Ammon's horn (tissue), 1 donor: ENCODE measurements at regions not wholly inside any gene's neighbourhood (a gene's known extent, or its start where the extent isn't known, plus 50 kb on each side); places are given as distances from the start of the nearest gene placed in this dataset.
"Not testable (repeated sequence)": the region's sequence is repeated elsewhere in the genome, so short reads cannot be mapped to it uniquely, and the experiment has no call there.

Experiments
- DNase-seq: peaks from one replicate; pipeline ENCODE4 v3.0.0-alpha.2; 2016; ENCODE audit warnings: low spot score

DNA sequence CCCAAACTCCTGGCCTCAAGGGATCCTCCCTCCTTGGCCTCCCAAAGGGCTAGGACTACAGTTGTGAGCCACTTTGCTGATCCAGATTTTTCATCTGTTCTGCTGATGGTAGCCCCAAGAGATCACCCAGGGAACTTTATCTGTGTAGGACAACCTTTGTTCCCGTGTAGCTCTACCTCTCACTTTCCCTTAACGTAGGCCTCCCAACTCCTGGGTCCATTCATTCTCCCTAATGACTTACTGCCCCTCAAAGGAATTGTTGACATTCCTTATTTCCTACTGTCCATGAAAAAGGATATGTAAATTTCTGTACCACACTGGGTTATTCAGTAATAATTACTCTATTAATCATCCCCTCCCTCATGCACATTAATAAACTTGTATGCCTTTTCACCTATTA, 51.0 kb upstream of the PHF24 start:
- DNase-seq, result no peak

DNA sequence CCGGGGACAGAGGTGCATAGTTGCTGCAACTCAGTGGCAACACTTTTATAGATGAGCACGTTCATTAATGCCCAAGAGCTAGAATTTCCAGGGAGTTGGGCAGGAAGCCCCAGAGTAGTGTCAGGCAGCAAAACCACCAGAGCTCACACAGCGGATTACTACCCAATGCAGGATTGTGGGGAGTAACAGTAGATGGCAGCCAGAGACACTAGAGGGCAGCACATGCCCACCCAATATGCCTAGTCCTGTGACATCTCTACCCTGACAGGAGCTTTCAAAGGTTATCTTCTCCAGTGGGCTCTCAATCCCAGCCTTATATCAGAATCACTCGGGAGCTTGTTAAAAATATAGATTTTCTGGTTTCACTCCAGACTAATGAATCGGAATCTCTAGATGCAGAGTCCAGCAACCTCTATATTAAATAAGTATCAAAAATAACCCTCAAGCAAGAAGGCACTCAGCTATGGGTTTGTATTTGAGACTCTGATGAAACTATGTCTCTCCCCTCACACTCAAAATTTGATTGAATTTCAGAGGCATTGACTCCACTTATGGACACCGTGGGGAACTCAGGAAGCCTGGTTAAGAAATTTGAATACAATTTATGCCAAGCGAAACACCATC, 58.4 kb upstream of the PHF24 start:
- peak; percentile 94 for DNase-seq

DNA sequence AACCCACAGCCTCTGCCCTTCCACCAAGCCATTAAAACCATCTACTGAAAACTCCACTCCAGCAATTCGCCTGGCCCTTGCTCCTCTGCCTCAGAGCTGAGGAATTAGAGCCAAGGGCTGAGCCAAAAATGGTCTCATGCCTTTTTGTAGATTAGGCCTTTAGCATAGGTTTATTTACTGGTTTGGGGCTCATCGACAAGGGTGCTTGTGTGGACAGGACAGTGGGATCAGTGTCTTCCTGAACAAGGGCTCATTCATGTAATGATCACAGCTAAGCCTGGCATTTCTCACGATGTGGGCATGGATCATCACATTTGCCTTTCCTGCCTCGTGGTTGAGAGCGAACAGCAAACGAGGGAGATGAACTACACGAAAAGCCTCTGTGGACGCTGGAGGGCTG, 59.2 kb upstream of the PHF24 start:
- DNase-seq, result peak; percentile 92

DNA sequence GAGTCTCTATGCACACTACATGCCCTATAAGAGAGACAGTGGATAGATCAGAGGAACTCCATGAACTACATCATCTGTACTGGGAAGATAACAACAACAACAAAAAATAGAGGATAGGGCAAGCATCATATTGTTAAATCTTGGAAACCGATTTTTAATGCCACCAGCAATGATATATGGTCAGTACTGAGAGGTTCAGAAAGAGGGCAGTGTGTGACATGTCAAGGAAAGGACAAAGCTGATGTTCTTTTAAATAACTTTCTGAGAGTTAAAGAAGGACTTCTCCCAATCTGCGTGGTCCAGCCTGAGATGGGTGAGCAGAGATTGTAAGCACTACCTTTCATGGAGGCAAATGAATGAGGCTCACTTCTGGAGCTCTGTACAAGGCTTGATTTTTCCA, 62.0 kb upstream of the PHF24 start:
- no peak for DNase-seq

DNA sequence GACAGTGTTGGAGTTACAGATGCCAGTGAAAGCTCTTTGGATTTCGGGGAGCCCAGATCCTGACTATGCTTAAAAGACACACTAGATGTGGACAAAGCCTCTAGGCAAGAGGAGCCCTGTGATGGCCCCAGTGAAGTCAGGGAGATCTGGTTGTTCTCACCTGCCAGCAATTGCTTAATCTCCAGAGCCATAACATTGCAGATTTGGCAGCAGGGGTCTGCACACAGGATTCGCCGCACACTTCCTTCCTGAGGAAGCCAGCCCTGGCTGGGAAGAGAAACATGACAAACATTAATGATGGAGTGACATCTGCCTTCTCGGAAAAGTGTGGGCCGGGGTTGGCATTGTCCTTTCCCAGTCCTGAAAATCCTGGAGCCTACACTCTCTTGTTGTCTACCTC, 65.2 kb upstream of the PHF24 start:
- no peak for DNase-seq

DNA sequence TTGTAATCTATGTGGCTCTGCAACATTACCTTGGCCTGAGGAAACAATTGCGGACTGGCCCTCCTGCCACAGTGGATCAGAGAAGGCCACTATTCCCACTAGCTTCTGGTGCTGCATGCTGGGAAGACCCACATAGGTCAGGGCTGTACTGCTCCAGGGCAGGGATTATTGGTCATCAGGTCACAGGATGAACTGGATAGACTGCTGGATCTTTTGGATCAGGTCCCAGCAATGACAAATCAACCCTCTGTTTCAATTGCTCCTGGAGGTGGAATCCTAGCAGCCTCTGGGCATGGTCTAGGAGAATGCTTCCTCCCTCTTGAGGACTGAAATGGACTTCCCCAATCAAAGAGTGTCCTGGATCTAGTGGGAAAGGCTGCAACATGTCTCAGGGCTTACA, 66.7 kb upstream of the PHF24 start:
- no peak for DNase-seq

DNA sequence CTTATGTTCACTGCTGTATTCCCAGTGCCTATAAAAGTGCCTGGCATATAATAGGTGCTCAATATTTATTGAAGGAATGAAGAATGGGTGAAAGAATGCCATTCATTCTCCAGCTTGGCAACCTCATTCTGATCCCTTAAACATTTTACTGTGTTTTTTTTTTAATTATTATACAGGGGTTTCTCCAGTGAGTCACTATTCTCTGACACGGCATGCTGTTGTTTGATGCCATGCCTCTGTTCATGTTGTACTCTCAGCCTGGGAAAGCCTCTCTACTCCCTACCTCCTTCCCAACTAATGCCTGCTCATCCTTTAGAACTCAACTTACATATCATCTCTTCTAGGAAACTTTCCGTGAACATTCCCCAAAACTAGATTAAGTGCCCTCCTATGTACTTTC, 70.2 kb upstream of the PHF24 start:
- no peak for DNase-seq

DNA sequence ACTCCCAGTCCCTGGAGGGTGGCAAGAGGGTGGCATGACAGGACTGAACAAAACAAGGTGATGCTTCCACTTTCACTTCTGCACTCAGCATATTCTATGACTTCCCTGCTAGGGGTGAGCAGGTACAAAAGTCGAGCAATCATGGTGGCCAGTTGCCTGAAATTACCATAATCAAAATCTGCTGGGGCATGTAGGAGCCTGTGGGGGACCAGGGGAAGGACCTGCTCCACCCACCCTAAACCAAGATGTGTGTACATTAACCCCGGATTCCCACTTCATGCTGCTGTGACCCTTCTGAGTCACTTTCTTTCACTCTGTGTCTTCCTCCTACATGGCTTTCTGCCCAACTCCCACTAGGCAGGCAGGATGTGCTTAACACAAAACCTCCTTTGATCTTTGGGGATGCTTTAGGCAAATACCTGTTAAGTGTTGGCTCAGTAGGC, 73.3 kb upstream of the PHF24 start:
- DNase-seq, result no peak

DNA sequence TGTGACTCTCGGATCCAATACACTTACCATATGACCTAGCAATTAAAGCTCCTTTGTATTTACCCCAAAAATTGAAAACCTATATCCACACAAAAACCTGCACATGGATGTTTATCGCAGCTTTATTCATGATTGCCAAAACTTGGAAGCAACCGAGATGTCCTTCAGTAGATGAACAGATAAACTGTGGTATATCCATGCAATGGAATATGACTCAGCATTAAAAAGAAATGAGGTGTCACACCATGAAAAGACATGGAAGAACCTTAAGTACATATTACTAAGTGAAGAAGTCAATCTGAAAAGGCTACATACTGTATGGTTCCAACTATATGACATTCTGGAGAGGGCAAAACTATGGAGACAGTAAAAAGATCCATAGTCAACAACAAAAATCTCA, 82.0 kb upstream of the PHF24 start:
- DNase-seq, result no peak

DNA sequence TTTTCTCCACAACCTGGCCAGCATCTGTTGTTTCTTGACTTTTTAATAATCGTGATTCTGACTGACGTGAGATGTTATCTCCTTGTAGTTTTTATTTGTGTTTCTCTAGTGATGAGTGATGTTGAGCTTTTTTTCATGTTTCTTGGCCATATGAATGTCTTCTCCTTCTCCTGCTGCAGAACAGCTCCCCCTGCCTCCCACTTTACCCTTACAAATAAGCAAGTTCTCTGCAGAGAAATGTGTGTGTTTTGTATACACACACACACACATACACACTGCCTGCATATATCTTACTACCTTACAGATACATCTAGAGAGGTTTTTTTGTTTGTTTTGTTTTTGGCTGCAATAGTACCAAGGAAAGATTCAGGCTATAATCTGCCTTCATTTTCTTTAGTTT, 88.7 kb upstream of the PHF24 start:
- peak; percentile 10 for DNase-seq

DNA sequence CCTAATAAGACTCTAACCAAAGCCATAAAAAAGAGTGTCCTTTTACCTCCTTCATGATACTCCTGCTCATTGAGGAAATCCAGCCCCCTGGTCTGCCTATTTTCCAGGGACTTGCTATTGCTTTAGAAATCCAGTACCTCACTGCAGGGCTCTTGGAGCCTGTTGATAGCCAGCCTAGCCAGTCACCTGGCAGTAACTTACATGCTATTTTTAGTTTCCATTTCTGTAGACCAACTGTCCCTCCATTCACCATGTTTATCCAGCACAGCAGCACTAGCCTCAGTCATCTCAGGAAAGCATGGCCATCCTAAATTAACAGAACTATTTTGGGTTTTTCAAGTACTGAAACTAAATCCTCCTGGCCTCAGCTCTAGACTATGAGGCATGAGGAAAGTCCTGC, 91.5 kb upstream of the PHF24 start:
- no peak for DNase-seq

DNA sequence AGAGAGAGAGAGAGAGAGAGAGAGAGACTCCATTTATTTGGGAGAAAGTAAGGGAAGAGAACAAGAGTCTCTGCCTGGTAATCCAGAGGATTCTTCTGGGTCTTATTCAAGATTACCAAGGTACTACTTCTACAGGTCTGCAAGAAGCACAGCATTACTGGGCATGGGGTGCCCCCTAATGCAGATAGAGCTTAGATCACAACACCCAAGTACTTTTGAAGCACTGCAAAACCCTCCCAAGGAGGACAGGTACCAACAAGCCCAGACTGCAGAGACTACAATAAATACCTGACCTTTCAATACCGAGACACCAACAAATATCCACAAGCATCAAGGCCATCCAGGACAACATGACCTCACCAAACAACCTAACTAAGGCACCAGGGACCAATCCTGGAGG, 94.7 kb upstream of the PHF24 start:
- no peak for DNase-seq

DNA sequence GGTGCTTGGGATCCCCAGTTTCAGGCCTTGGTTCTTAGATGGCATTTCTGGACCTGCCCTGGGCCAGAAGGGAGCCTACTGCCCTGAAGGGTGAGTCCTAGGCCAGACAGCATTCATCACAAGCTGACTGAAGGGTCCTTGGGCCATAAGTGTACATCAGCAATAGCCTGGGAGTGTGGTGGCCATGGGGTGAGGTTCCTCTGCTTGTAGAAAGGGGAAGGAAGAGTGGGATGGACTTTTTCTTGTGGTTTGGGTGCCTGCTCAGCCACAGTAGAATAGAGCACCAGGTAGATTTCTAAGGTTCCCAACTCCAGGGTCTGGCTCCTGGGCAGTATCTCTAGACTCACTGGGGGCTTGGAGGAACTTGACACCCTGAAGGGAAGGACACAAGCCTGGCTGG, 95.2 kb upstream of the PHF24 start:
- DNase-seq, result peak; percentile 18

DNA sequence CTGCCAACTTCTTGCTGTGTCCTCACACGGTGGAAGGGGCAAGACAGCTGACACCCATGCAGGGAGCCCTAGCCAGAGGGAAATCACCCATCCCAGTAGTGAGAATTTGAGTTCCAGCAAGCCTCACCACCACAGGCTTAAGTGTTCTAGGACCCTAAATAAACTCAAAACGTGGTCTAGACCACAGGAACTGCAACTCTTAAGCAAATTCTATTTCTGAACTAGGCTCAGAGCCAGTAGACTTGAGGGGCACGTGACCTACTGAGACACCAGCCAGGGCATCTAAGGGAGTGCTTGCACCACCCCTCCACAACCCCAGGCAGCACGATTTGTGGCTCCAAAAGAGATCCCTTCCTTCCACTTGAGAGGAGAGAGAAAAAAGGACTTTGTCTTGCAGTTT, 96.0 kb upstream of the PHF24 start:
- peak; percentile 54 for DNase-seq

DNA sequence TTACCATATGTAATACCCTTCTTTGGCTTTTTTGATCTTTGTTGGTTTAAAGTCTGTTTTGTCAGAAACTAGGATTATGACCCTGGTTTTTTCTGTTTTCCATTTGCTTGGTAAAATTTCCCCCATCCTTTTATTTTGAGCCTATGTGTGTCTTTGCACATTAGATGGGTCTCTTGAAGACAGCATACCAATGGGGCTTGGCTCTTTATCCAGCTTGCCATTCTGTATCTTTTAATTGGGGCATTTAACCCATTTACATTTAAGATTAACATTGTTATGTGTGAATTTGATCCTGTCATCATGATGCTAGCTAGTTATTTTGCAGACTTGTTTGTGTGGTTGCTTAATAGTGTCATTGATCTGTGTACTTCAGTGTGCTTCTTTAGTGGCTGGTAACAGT, 103.1 kb upstream of the PHF24 start:
- DNase-seq, result not testable (repeated sequence)

DNA sequence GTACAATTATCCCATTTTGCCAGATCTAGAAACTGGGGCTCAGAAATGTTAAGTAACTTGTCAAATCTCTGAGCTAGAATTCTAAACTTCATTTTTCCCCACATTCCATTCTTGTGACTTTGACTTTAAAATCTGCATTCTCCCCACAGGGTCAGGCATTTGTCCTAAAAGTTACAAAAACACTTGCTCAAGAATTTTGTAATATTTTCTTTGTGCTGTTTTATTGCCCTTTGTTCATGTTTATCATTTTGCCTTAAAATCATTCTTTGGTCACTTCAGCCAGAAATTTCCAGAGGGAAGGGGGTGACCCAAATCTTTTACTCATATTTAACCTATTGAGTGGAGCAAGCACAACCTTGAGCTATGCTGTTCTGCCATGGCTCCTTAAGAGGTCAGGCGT, 120.1 kb upstream of the CCL21 start:
- DNase-seq, result no peak

DNA sequence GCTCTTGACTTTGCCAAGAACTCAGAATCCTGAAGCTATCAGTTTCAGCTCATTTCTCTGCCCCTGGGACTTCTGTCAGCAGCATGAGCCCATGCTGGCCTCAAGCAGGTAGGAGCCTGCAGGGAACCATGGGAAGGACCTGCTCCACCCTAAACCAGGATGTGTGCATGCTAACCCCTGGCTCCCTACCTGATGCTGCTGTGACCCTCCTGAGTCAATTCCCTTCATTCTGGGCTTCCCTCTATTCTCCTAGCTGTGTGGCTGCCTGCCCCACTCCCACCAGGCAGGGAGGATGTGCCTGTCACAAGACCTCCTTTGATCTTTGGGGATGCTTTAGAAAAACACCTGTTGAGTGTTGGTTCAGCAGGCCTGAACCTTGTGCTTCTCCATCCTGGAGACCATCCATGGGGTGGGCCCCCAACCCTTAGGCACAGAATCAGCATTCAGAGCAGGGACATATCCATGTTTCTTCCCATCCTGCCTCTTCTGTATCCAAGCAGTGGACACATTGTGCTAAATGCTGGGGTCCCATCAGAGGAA, 117.1 kb upstream of the CCL21 start:
- no peak for DNase-seq

DNA sequence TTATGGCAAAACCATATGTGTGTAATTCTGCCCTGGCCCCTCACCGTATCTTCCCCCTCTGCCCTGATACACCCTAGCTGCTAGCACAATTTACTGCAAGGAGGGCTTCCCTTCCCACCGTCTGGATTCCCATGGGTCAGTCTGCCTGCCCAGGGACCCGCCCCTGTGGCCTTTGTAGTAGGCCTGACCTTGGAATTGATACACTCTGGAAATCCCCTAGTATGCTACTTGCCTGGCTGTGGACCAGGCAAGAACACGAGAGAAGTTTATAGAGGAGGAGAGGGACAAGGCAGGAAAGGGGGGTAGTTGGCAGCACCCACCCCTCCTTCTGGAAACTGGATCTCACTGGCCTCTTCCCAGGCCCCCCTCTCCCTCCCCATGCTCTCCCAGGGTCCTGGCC, 115.8 kb upstream of the CCL21 start:
- DNase-seq, result no peak

DNA sequence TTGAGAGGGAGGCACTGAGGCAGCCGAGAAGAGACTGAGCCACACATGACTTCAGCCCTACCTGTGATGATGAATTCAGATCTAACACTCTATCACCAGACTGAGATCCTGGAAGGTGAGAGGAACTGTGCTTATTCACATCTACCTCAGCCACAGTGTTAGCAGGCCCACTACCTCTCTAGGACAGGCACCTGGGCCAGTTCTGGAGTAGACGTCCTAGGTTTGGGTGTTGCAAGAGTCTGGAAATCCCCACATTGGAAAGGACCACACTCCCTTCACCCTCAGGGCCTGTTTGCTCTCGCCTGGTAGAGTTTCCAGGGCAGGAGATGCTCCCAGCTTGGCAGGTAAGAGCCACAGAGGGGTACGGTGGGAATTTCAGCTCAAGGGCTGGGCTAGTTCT, 113.8 kb upstream of the CCL21 start:
- DNase-seq, result no peak

DNA sequence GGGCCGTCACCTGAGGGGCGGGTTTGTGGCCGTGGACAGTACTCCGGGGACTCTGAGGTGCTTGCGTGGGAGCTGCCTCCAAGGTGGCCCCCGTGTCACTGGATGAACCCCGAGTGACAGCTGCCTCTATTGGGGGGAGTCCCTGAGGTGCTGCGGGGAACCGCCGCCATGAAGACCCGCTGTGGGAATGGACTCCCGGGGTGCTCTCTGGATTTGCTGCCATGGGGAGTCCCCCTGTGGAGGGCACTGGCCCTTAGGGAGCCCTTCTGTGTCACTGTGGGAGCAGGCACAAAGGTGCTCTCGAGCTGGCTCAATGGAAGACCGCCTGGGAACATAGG, 100.2 kb upstream of the CCL21 start:
- DNase-seq, result no peak

DNA sequence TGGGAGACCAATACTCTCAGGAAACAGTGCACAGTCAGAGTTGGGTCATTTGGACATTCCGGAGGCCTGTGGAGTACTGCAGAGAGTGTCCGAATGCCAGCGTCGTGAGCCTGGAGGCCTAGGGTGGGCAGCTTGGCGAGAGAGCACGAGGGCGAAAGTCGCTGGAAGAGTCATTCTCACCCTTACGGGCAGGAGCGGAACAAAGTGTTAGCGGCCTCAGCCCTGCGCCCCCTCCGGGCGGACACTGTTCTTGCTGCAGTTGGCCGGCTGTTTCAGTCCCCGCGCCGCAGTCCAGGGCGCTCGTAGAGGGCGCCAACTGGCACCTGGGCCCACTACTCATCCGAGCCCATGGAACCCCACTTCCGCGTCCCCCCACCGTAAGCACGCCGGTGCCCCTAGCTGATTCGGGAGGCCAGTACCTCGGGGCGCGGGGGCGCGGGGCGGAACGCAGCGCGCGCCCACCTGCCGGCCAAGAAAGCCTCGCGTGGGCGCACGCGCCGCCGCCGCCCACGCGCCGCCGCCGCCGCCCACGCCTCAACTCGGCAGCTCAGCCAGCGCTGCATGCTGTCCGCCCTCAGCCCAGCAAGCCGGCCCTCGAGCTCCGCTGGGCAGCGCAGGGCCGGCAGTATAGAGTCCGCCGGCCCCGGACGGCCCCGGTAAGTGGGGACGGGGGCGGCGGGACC, 99.7 kb upstream of the CCL21 start:
- DNase-seq, result peak; percentile 9

DNA sequence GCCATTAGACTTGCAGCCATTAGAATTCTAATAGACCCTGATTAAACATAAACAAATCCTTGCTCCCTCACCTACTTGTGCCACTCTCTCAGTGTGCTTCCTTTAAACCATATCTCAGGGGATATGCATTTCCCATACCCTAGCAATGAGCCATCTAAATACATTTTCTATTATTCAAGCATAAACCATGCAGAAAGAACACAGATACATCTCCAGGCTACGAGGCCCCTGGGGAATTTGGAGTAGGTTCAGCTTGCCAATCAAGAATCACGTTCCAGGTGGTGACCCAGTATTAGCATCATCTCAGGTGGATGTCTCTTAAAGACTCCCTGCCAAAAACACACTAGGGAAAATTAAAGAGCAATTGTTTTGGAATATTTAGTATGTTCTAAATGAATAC, 93.0 kb upstream of the CCL21 start:
- DNase-seq, result no peak

DNA sequence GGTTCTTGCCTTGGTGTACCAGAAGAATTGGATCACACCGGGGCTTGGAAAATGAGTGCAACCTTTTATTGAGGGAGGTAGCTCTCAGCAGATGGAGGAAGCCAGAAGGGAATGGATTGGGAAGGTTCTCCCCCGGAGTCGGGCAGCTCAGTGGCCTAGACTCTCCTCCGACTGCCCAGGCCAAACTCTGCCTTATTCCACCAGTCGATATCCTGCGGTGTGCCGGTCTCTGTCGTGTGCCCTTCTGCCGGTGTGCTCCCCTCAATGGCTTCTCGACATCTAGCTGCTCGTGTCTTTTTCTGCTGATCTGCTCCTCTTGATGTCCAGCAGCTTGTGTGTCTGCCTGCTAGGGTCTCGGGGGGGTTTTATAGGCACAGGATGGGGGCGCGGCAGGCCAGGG, 87.4 kb upstream of the CCL21 start:
- no peak for DNase-seq

DNA sequence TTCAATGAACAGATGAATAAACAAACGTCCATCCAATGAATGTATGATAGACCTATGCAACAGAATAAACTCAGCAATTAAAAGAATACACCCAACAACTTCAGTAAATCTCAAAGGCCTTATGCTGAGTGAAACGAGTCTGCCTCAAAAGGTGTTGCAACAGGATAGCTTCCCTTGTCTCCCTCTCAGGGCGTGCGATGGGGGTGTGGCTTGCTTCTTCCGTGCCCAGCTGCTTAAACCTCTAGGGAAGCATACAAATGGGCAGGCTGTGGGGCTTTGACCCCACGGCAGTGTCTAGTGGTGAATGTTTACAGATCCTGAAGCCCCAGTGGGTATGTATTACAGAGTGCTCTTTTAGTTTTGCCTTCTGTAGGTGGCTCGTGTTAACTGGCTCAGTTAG, 87.0 kb upstream of the CCL21 start:
- no peak for DNase-seq
